HFFc6 (cell line): ENCODE measurements at regions not wholly inside any gene's neighbourhood (a gene's known extent, or its start where the extent isn't known, plus 50 kb on each side); places are given as distances from the start of the nearest gene placed in this dataset.

Experiments used
- DNase-seq: peaks from one replicate; pipeline ENCODE4 v3.0.0-alpha.2; 2018
- H3K27ac Mint-ChIP-seq: 2 replicates; pipeline ENCODE4 v1.8.0; 2020; ENCODE audit warnings: mild to moderate bottlenecking, mixed read lengths
- H3K27me3 Mint-ChIP-seq: 2 replicates; pipeline ENCODE4 v1.8.0; 2021; ENCODE audit warnings: mild to moderate bottlenecking, moderate library complexity, mixed read lengths; ENCODE audit not compliant: insufficient read depth
- H3K36me3 Mint-ChIP-seq: 2 replicates; pipeline ENCODE4 v1.8.0; 2021; ENCODE audit warnings: low read depth, mixed read lengths
- H3K4me1 Mint-ChIP-seq: 2 replicates; pipeline ENCODE4 v1.8.0; 2020; ENCODE audit warnings: low read depth, mixed read lengths
- H3K4me3 Mint-ChIP-seq: 2 replicates; pipeline ENCODE4 v1.8.0; 2020; ENCODE audit warnings: mild to moderate bottlenecking, moderate library complexity, mixed read lengths
- H3K9me3 Mint-ChIP-seq: 2 replicates; pipeline ENCODE4 v1.8.0; 2020; ENCODE audit warnings: mild to moderate bottlenecking, mixed read lengths
- TF ChIP-seq, protein P1 (sequence below): fragments of 200-600 bp; sonication (generic); IDR thresholded peaks from 2 replicates; pipeline ENCODE4 v1.5.0; 2021; ENCODE audit warnings: antibody characterized with exemption, mild to moderate bottlenecking

DNA sequence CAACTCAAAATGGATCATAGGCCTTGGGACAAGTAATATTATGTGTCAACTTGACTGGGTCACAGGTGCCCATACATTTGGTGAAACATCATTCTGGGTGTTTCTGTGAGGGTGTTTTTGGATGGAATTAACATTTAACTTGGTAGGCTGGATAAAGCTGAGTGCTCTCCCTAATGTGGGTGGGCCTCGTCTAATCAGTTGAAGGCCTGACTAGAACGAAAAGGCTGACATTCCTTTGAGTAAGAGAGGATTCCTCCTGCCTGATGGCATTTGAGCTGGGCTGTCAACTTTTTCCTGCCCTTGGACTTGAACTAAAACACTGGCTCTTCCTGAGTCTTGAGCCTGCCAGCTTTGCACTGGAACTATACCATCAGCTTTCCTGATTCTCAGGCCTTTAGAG, 93.4 kb upstream of the ESRRB start:
- TF ChIP-seq, protein P1, sequence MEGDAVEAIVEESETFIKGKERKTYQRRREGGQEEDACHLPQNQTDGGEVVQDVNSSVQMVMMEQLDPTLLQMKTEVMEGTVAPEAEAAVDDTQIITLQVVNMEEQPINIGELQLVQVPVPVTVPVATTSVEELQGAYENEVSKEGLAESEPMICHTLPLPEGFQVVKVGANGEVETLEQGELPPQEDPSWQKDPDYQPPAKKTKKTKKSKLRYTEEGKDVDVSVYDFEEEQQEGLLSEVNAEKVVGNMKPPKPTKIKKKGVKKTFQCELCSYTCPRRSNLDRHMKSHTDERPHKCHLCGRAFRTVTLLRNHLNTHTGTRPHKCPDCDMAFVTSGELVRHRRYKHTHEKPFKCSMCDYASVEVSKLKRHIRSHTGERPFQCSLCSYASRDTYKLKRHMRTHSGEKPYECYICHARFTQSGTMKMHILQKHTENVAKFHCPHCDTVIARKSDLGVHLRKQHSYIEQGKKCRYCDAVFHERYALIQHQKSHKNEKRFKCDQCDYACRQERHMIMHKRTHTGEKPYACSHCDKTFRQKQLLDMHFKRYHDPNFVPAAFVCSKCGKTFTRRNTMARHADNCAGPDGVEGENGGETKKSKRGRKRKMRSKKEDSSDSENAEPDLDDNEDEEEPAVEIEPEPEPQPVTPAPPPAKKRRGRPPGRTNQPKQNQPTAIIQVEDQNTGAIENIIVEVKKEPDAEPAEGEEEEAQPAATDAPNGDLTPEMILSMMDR: no peak
- Mint-ChIP-seq H3K4me3 (no peak overlapping the region), H3K27ac (no peak overlapping the region)

DNA sequence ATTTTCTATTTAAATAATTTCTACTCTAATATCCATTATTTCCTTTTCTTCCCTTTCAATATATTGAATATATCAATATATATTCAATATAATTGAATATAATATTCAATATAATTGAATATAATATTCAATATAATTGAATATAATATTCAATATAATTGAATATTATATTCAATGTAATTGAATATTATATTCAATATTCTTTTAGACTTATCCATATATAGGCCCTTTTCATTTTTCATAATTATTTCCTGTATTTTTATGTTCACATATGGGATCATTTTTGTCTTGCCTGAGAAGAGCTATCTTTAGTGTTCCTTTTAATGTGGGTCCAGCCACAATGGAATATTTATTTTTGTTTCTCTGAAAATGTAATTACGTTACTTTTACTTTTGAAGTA, 88.9 kb upstream of the ESRRB start:
- Mint-ChIP-seq H3K4me1 (no peaks in the 10 kb centered on the region), H3K27ac (no peak overlapping the region), H3K9me3 (no peaks in the 10 kb centered on the region), H3K36me3 (no peaks in the 10 kb centered on the region), H3K27me3 (peaks cover 5% of the 10 kb centered on the region), H3K4me3 (no peak overlapping the region)
- DNase-seq: no peak
- TF ChIP-seq, protein P1: no peak

More for the DNA sequence above, 93.4 kb upstream of the ESRRB start:
- no peaks in the 10 kb centered on the region for H3K36me3 Mint-ChIP-seq
- no peak for DNase-seq
- no peaks in the 10 kb centered on the region for H3K4me1 Mint-ChIP-seq
- no peaks in the 10 kb centered on the region for H3K9me3 Mint-ChIP-seq
- peaks cover 15% of the 10 kb centered on the region for H3K27me3 Mint-ChIP-seq

DNA sequence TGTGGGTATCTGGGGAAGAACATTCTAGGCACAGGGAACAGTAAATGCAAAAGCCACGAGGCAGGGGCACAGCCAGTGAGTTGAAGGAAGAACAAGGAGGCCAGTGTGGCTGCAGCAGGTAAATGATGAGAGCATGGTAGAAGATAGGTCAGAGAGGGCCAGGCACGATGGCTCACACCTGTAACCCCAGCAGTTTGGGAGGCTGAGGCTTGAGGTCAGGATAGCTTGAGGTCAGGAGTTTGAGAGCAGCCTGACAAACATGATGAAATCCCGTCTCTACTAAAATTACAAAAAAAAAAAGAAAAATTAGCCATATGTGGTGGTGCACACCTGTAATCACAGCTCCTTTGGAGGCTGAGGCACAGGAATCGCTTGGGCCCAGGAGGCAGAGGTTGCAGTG, 86.7 kb upstream of the ESRRB start:
- TF ChIP-seq, protein P1: no peak
- H3K36me3 Mint-ChIP-seq: no peaks in the 10 kb centered on the region
- H3K4me1 Mint-ChIP-seq: no peaks in the 10 kb centered on the region
- H3K27me3 Mint-ChIP-seq: peaks cover 12% of the 10 kb centered on the region; the same call in 1 of the 2 replicates
- no peaks in the 10 kb centered on the region for H3K9me3 Mint-ChIP-seq
- no peak for DNase-seq
- no peak overlapping the region for H3K27ac Mint-ChIP-seq
- H3K4me3 Mint-ChIP-seq: no peak overlapping the region

DNA sequence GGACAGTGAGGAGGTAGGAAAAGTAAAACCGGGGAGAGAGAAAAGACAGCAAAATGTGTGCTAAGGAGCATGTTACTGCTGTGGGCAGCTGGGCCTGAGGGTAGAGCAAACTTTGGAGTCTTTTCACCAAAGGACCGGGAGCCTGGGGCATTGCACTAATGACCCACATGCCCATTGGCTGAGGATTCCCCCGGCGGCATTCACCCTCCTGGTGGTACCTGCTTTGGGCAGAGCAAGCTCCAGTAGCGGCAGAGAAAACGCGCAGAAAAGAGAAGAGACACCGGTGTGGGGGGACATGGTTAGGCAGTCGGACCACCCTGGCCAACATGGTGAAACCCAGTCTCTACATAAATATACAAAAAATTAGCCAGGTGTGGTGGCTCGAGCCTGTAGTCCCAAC, 83.4 kb upstream of the ESRRB start:
- Mint-ChIP-seq H3K4me1 (no peaks in the 10 kb centered on the region), H3K27ac (no peak overlapping the region), H3K4me3 (no peak overlapping the region), H3K27me3 (peaks cover 12% of the 10 kb centered on the region; the same call in 1 of the 2 replicates), H3K36me3 (no peaks in the 10 kb centered on the region), H3K9me3 (no peaks in the 10 kb centered on the region)
- TF ChIP-seq, protein P1: no peak
- no peak for DNase-seq

DNA sequence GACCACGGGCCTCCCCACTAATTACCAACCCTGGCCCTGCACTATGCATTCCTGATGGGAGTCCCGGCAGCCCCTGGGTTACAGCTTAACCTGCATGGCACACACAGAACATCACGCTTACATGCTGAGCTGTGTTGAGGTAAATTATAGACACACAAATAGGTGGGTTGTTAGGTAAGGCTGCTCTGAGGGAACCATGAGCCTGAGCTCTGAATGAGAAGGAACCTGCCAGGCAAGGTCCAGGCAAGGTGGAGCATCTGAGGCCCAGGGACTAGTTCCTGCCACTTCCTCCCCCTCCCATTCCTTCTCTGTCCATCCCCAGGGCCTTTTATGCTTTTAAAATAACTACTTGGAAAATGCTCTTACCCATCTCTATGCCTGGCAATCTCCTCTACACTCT, 82.7 kb upstream of the ESRRB start:
- Mint-ChIP-seq H3K27ac (no peak overlapping the region), H3K4me3 (no peak overlapping the region), H3K36me3 (no peaks in the 10 kb centered on the region), H3K27me3 (peaks cover 13% of the 10 kb centered on the region; the same call in 1 of the 2 replicates), H3K9me3 (no peaks in the 10 kb centered on the region), H3K4me1 (no peaks in the 10 kb centered on the region)
- DNase-seq: no peak
- TF ChIP-seq, protein P1: no peak

DNA sequence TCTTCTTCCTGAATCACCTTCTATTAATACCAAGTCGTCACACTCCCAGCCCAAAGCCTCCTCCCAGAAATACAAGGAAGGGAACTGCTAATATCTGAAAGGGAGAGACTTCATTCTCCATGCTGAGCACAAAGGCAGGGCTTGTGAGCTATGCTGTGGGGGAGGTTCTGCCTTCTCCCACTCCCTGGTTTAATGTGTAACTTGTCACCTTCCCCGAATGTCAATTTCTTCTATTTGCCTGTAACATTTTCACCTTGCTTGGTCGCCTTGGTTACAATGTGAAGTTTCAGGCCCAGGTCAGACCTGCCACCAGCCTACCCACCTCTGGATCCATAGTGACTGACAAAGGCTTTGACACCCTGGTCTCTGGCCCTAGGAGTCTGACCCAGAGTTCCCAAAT, 82.0 kb upstream of the ESRRB start:
- DNase-seq: no peak
- Mint-ChIP-seq H3K4me1 (no peaks in the 10 kb centered on the region), H3K9me3 (no peaks in the 10 kb centered on the region), H3K36me3 (no peaks in the 10 kb centered on the region), H3K4me3 (no peak overlapping the region), H3K27me3 (peaks cover 19% of the 10 kb centered on the region), H3K27ac (no peak overlapping the region)
- TF ChIP-seq, protein P1: no peak
